RCC 7860 (cell line): ENCODE measurements at regions not wholly inside any gene's neighbourhood (a gene's known extent, or its start where the extent isn't known, plus 50 kb on each side); places are given as distances from the start of the nearest gene placed in this dataset.

Experiments
- DNase-seq: peaks from one replicate; pipeline ENCODE4 v3.0.0-alpha.2; 2015; ENCODE audit warnings: low spot score
- FAIRE-seq: peaks from 2 replicates; lab custom pipeline; 2012; peaks lifted over from hg19 to GRCh38; lab: Jason Lieb, UNC

DNA sequence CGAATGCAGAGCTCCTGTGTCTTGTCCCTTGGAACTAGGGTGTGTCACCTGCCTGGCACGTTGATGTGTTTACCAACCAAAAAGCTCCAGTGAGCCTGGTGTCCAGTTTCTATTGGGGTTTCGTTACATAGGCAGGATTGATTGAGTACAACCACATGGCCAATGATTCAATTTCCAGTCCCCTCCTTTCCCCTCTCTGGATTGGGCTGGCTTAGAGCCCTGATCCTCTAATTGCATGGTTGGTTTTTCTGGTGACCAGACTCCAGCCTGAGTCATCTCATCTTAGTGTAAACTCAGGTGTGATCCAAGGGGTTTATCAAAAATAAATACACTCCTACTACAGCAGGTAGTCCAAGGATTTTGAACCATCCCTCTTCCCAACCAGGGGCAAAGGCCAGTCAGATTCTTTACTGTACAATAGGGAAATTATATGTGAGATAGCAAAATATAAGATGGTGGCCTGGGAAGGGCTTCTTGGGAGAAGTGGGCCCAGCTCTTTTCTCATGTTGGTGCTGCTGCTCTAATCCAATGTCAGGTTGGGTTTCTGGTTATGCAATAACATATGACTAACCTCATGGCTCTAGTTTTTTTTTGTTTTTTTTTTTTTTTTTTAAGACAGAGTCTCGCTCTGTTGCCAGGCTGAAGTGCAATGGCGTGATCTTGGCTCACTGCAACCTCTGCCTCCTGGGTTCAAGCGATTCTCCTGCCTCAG is 64.7 kb upstream of the MGAT5 start:
- peak; percentile 32 for DNase-seq
- FAIRE-seq: peak; percentile 20

DNA sequence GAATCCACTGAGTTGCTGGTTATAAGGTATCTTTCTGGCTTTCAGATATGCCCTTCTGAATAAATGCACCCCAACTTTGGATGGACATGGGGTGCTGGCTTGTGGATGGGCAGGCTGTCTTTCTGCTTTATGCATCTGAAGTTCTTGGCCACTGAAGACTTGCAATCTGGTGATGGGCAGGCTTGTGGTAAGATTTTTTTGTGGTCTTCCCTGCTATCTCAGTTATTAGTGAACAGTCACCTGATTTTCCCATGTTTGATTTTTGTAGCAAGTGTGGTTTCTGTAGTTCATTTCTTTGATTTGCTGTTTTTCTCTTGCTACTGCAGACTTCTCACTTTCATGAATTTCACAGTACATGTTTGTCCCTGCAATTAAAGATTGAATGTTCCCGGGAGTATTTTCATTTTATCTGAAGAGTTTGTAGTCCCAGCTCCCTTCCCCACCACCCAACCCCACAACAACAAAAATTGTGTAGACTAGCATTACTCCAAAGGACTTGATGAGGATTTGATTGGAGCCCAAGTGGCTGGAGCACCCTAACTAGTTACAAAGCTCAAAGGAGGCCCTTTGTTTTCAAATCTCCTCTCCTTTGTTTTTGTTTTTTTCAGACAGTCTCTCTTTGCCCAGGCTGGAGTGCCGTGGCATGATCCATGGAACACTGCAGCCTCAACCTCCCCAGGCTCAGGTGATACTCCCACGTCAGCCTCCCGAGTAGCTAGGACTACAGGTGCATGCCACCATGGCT is 63.6 kb upstream of the MGAT5 start:
- DNase-seq: no peak
- no peak for FAIRE-seq

DNA sequence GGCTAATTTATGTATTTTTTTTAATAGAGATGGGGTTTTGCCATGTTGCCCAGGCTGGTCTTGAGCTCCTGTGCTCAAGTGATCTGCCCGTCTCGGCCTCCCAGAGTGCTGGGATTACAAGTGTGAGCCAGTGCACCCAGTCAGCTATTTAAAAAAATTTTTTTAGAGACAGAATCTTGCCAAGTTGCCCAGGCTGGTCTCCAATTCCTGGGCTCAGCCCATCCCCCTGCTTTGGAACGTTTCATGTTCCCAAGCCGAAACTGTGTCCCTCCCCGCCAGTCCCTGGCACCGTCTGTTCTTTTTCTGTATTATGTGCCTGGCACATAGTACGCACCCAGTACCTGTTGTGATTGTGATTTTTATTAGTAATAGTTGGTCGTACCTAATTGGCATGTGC is 63.1 kb upstream of the MGAT5 start:
- DNase-seq (no peak), FAIRE-seq (no peak)

DNA sequence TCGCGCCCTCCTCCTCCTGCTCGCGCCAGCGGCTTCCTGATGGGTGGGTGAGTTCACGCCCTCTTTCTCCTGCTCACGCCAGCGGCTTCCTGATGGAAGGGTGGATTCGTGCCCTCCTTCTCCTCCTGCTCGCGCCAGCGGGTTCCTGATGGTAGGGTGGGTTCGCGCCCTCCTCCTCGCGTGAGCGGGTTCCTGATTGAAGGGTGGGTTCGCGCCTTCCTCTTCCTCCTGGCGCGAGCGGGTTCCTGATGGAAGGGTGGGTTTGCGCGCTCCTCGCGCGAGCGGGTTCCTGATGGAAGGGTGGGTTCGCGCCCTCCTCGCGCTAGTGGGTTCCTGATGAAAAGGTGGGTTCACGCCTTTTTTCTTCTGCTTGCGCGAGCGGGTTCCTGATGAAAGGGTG is 62.0 kb upstream of the MGAT5 start:
- DNase-seq (no peak), FAIRE-seq (no peak)

DNA sequence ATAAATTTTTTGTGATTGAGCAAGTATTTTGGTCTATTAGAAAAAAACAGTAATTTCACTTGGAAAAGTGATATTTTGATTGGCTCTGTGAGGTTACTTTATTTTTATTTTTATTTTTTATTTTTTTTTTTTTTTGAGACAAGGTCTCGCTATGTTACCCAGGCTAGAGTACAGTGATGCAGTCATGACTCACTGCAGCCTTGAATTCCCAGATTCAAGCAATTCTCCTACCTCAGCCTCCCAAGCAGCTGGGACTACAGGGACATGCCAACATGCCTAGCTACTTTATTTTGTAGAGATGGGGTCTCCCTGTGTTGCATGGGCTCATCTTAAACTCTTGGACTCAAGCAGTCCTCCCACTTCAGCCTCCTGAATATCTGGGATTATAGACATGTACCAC is 60.9 kb upstream of the MGAT5 start:
- peak; percentile 60 for FAIRE-seq
- no peak for DNase-seq

DNA sequence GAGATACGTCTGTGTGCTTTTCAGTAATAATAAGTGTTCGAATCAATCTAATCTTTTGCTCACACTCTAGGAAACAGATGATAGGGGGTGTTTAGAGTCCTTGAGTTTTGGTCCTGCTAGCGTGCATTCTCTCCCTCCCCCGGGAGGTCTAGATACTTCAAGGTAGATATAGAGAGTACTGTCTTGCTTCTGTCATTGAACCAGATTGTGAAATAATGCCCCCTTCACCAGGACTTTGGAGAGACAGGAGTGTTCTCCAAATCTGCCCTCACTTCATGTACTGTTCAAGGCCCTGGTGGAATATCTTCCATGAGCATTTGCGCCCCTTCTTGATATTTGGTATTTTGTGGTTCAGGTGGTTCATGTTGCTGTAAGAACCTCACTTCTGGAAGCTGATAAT is 59.4 kb upstream of the MGAT5 start:
- FAIRE-seq (no peak), DNase-seq (no peak)

DNA sequence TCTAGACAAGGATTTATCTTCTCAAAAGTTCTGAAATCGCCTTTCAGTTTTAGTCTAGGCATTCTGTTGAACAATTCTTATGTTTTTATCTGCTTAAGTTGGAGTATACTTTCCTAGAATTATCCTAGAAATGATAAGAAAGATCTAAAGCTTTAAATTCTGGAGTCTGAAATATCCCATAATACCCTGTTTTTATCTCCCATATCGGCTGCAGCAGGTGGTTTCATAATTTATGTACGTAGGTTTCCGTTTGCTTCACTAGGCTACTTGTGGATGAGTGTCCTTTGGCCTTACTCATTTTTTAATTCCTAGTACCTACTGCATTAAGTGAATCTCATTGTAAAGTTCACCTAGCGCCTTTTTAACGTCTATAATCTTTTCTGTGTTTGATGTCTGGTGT is 58.5 kb upstream of the MGAT5 start:
- DNase-seq (no peak), FAIRE-seq (no peak)

DNA sequence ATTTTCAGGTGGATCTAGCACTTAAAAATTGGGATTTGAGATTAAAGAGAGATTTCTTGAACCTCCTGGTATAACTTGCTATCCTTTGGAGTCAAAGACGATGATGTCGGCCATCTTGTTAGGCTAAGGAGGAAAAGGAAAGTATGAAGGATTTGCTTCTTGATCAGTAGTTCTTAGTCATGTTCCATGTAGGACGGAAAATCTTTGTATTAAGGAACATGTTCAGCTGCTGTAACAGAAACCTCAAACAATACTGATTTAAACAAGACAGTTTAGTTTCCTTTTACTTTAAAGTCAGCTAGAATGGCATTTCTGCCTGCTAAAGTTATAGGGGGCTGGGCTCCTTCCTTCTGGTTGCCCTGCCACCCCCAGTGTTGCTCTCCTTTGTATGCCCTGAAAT is 56.4 kb upstream of the MGAT5 start:
- FAIRE-seq (no peak), DNase-seq (no peak)

DNA sequence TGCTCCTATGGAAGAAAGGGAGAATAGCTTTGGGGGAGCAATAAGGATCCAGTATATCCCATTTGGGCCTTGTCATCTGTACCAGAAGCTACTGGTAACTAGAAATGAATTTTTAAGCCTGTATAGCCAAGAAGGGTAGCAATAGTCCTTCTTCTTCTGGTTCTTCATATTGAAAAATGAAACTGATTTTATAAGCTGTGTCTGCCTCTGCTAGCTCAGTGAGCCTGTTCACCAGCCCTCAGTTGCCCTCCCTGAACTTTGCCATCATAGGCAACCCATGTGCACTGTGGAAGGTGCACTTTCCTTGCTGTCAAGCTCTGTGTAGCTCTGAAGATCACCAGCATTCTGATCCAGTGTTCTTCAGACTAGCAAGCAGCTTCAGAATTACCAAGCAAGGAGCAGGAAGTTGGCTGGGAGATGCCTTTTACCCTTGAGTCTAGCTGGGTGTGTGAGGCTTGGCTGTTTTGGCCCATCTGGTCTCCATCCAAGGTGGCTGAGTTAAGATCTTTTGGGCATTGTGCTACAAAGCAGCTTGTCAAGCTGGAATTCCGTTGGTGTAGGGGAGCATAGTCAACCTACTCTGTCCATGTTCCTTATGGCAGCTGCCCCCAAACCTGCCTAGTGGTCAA is 55.8 kb upstream of the MGAT5 start:
- FAIRE-seq: no peak
- no peak for DNase-seq

DNA sequence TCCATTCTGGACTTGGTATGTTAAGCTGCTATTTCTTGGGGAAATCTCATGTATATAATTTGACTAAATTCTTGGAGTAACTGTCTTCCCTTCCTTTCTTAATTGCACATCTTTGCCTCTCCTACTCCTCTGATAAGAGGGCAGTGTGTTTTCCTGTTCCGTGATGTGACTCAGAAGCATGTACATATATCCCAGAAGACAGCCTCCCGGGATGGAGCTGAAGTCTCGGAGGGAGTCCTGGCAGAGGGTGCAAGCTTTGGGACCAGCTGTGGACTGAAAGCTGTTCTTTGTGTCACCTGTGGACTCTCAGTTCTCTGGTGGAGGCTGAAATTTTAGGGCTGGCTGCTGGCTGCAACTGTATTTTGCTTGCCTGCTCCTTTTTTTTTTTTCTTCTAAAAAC is 54.7 kb upstream of the MGAT5 start:
- FAIRE-seq (no peak), DNase-seq (no peak)

DNA sequence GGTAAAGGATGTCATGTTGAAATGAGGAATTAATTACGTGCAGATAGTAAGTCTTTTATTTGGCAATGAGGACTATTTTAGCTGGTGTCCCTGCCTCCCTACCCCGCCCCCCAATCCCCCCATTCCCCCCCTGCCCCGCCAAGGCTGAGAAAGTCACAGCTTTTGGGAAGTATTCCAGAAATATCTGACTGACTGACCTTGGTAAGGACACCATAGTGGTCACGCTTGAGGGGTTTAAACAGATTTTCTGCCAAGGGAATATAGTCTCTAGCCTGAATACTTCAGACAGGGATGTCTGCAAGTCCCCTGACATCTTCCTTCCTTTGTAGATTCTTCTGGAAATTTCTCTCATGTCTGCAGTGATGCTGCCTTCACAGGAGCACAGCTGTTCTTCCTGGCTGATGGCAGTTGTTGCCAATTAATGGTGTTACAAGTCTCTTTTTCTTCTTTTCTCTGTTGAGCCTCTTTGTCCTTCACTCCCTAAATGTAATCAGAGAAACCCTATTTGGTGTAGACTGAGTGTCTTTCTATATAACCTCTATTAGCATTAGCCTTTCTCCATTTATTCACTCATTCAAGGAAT is 53.7 kb upstream of the MGAT5 start:
- no peak for DNase-seq
- FAIRE-seq: no peak

DNA sequence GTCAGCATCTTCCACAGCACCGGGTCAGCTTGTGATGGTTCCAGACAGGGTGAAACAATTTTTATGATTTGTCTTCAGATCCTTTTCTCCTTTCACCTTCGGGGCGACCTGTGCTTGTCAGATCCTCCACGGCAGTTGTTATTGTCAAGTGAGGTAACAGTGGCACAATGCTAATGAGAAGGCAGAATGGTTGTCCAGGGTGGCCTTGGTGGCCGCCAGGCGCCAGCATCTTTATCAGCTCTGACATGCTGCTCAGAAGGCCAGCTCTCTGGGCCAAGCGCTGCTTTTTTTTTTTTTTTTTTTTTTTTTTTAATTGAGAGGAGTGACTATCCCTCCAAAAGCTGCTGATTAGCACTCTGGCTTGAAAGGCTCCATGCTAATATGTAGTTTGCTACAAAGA is 52.3 kb upstream of the MGAT5 start:
- DNase-seq (no peak), FAIRE-seq (no peak)

DNA sequence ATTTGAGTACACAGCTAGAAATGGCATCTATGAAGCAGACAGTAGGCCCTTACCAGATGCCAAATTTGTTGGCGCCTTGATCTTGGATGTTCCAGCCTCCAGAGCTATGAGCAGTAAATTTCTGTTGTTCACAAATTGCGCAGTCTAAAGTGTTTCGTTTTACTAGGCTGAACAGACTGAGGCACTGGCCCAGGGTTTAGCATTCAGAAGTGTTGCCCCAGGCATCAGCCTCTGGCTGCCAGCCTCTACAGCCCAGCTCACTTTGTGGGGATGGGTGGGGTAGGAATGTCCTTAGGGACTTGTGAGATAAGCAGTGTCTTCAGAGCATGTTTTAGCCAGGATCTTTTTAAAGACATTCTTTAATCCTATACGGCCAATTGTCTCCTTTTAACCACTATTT is 51.5 kb upstream of the MGAT5 start:
- FAIRE-seq: no peak
- DNase-seq: no peak

DNA sequence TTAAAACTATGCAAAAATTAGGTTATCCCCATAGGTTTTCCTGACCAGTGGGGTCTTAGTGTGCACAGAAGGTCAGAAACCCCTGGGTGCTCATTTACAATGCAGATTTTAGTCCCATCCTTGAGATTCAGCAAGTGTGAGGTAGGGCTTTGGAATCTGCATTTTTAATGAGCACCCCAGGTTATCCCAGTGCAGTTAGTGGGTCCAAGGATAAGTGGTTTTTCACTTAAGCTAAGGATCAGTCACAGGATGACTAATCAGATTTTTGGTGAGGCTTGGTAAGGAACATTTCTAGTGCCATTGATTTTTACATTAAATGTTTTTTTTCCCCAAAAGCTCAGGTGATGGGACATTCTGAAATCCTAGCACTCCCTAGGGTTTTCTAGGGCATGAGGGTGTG is 50.7 kb upstream of the MGAT5 start:
- FAIRE-seq: no peak
- DNase-seq: no peak
